Lower lobe of right lung (tissue), 2 donors: ENCODE measurements at regions not wholly inside any gene's neighbourhood (a gene's known extent, or its start where the extent isn't known, plus 50 kb on each side); places are given as distances from the start of the nearest gene placed in this dataset.

ENCODE experiments used
- ATAC-seq, 2 donors: fragments of 200-7000 bp; cut with Tn5 transposase; one replicate each; pipeline ENCODE4 v1.9.1; 2020 to 2022; ENCODE audit warnings: mild to moderate bottlenecking in 2 of 2, moderate library complexity in 2 of 2
- DNase-seq: peaks from one replicate; pipeline ENCODE4 v3.0.0-alpha.2; 2020
- H3K27ac ChIP-seq: fragments of 200-600 bp; one replicate; pipeline ENCODE4 v1.8.0; 2022
- H3K27me3 ChIP-seq: fragments of 200-600 bp; one replicate; pipeline ENCODE4 v1.8.0; 2022; ENCODE audit warnings: low read depth
- H3K36me3 ChIP-seq: fragments of 200-600 bp; one replicate; pipeline ENCODE4 v1.8.0; 2022; ENCODE audit warnings: mild to moderate bottlenecking
- H3K4me1 ChIP-seq: fragments of 200-600 bp; one replicate; pipeline ENCODE4 v1.8.0; 2022
- H3K4me3 ChIP-seq: fragments of 200-600 bp; one replicate; pipeline ENCODE4 v1.8.0; 2022; ENCODE audit warnings: mild to moderate bottlenecking
- H3K9me3 ChIP-seq: fragments of 200-600 bp; one replicate; pipeline ENCODE4 v1.8.0; 2022
- CTCF ChIP-seq: fragments of 200-600 bp; IDR thresholded peaks from one replicate; pipeline ENCODE4 v1.8.0; 2022; ENCODE audit warnings: antibody characterized with exemption, mild to moderate bottlenecking
- intact Hi-C: fragments of 100-400 bp; cut with DNase I; formaldehyde crosslinking; loops from one replicate; pipeline ENCODE4 v1.11.0; 2022
- donor health status: DM: no; HTN: yes; CAD: no; lungs with severe emphysema.

- Histone ChIP-seq H3K9me3 (no peaks in the 10 kb centered on the region), H3K27me3 (no peaks in the 10 kb centered on the region), H3K4me3 (no peak overlapping the region), H3K27ac (no peak overlapping the region), H3K4me1 (no peaks in the 10 kb centered on the region), H3K36me3 (no peaks in the 10 kb centered on the region)
- intact Hi-C loops, result no loop called here
- no peak for TF ChIP-seq CTCF
- DNase-seq (no peak), ATAC-seq (no peak)
Observed at GRCh38 chr13:94896238-94896637, 183.9 kb upstream of the SOX21 start.

GRCh38 chr13:94886191-94886590, 173.8 kb upstream of the SOX21 start:
- Histone ChIP-seq H3K36me3 (no peaks in the 10 kb centered on the region), H3K27me3 (no peaks in the 10 kb centered on the region), H3K27ac (no peak overlapping the region), H3K9me3 (no peaks in the 10 kb centered on the region), H3K4me3 (no peak overlapping the region), H3K4me1 (no peaks in the 10 kb centered on the region)
- intact Hi-C loops, result no loop called here
- no peak for DNase-seq
- no peak for ATAC-seq
- no peak for TF ChIP-seq CTCF

GRCh38 chr13:94880463-94880862, 168.1 kb upstream of the SOX21 start:
- no peaks in the 10 kb centered on the region for H3K4me1 ChIP-seq
- no peaks in the 10 kb centered on the region for H3K9me3 ChIP-seq
- no peak for DNase-seq
- H3K4me3 ChIP-seq, result no peak overlapping the region
- TF ChIP-seq CTCF, result no peak
- H3K27me3 ChIP-seq, result no peaks in the 10 kb centered on the region
- no peak overlapping the region for H3K27ac ChIP-seq
- intact Hi-C loops, result no loop called here
- ATAC-seq, result no peak
- H3K36me3 ChIP-seq, result no peaks in the 10 kb centered on the region

- H3K27me3 ChIP-seq, result no peaks in the 10 kb centered on the region
- no peak overlapping the region for H3K4me3 ChIP-seq
- intact Hi-C loops, result no loop called here
- TF ChIP-seq CTCF, result no peak
- H3K9me3 ChIP-seq, result no peaks in the 10 kb centered on the region
- DNase-seq (no peak), ATAC-seq (no peak)
- no peaks in the 10 kb centered on the region for H3K4me1 ChIP-seq
- H3K27ac ChIP-seq, result no peak overlapping the region
- no peaks in the 10 kb centered on the region for H3K36me3 ChIP-seq
Observed at GRCh38 chr13:94878602-94879165, 166.3 kb upstream of the SOX21 start.

- no peak for ATAC-seq
- Histone ChIP-seq H3K4me3 (no peak overlapping the region), H3K27me3 (no peaks in the 10 kb centered on the region), H3K4me1 (peaks cover 13% of the 10 kb centered on the region), H3K9me3 (no peaks in the 10 kb centered on the region), H3K36me3 (no peaks in the 10 kb centered on the region), H3K27ac (no peak overlapping the region)
- intact Hi-C loops, result no loop called here
- TF ChIP-seq CTCF, result no peak
- DNase-seq, result no peak
Observed at GRCh38 chr13:94864474-94864873, 152.1 kb upstream of the SOX21 start.

- ATAC-seq (no peak), DNase-seq (no peak)
- peak overlapping the region; percentile 63 for H3K27ac ChIP-seq
- no peak for TF ChIP-seq CTCF
- H3K36me3 ChIP-seq, result no peaks in the 10 kb centered on the region
- H3K4me3 ChIP-seq, result peak overlapping the region; percentile 37
- no peaks in the 10 kb centered on the region for H3K27me3 ChIP-seq
- intact Hi-C loops, result no loop called here
- peaks cover 20% of the 10 kb centered on the region for H3K4me1 ChIP-seq
- no peaks in the 10 kb centered on the region for H3K9me3 ChIP-seq
Observed at GRCh38 chr13:94860981-94861407, 148.6 kb upstream of the SOX21 start.
